Osteocyte (in vitro differentiated cells): ENCODE measurements at regions not wholly inside any gene's neighbourhood (a gene's known extent, or its start where the extent isn't known, plus 50 kb on each side); places are given as distances from the start of the nearest gene placed in this dataset.

Source experiments
- DNase-seq: peaks from one replicate; pipeline ENCODE4 v3.0.0; 2021; ENCODE audit warnings: mixed read lengths; ENCODE audit not compliant: unreplicated experiment; ENCODE audit errors: extremely low spot score
- H3K27ac Mint-ChIP-seq: one replicate; pipeline ENCODE4 v1.8.0; 2021; ENCODE audit warnings: mild to moderate bottlenecking, mixed read lengths; ENCODE audit not compliant: unreplicated experiment
- H3K27me3 Mint-ChIP-seq: one replicate; pipeline ENCODE4 v1.8.0; 2021; ENCODE audit warnings: mixed read lengths; ENCODE audit not compliant: unreplicated experiment
- H3K36me3 Mint-ChIP-seq: one replicate; pipeline ENCODE4 v1.8.0; 2021; ENCODE audit warnings: mixed read lengths; ENCODE audit not compliant: unreplicated experiment
- H3K4me1 Mint-ChIP-seq: one replicate; pipeline ENCODE4 v1.8.0; 2021; ENCODE audit warnings: mixed read lengths; ENCODE audit not compliant: unreplicated experiment
- H3K4me3 Mint-ChIP-seq: one replicate; pipeline ENCODE4 v1.8.0; 2021; ENCODE audit warnings: mild to moderate bottlenecking, moderate library complexity, mixed read lengths; ENCODE audit not compliant: unreplicated experiment
- H3K9me3 Mint-ChIP-seq: one replicate; pipeline ENCODE4 v1.8.0; 2021; ENCODE audit warnings: mixed read lengths; ENCODE audit not compliant: unreplicated experiment
- CTCF ChIP-seq: fragments of 200-600 bp; sonication (generic); IDR thresholded peaks from 2 replicates; pipeline ENCODE4 v1.5.0; 2021; ENCODE audit warnings: antibody characterized with exemption, mild to moderate bottlenecking, moderate library complexity

GRCh38 chr5:62127098-62127736, 178.8 kb upstream of the KIF2A start:
- no peak for DNase-seq
- Mint-ChIP-seq H3K36me3 (no peaks in the 10 kb centered on the region), H3K27me3 (peaks cover 4% of the 10 kb centered on the region), H3K4me1 (no peaks in the 10 kb centered on the region), H3K4me3 (no peak overlapping the region), H3K27ac (no peak overlapping the region), H3K9me3 (no peaks in the 10 kb centered on the region)
- no peak for TF ChIP-seq CTCF

DNA sequence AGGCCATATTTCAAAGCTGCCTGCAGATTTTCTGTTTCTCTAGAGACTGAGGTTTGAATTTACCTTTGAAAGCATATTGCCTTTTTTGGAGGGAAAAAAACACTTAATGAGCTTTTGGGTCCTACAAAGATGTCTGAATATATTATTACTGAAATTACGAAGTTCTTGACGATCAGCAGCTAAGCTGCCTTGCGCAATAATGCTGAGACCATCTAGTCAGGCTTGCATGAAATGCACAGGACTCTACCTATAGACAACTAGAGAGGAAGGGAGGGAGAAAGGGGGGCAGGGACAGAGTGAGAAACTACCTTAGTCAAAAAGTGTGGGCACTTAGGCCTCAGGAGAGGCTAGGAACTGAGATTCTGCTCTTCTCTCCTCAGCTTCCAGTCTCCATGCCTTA, 175.9 kb upstream of the KIF2A start:
- no peak for DNase-seq
- H3K4me1 Mint-ChIP-seq = no peaks in the 10 kb centered on the region
- no peak overlapping the region for H3K27ac Mint-ChIP-seq
- H3K9me3 Mint-ChIP-seq = no peaks in the 10 kb centered on the region
- H3K36me3 Mint-ChIP-seq = no peaks in the 10 kb centered on the region
- TF ChIP-seq CTCF = no peak
- no peak overlapping the region for H3K4me3 Mint-ChIP-seq
- H3K27me3 Mint-ChIP-seq = peaks cover 6% of the 10 kb centered on the region

DNA sequence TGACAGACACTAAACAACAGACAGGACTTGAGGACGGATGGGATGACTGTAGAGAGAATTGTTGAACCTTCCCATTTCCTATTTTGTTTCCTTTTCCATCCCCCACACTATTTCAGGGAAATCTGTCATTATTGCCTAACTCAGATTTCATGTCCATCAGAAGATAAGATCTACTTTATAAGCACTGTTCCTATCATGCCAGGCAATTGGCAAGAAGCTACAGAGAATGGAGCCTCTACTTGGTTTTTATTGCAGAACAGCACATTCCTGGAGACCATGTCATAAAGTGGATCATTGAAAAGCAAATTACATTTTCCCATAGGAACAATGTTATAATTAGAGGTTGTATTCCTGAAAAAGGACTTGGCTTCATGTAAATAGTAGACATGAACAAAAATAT, 173.7 kb upstream of the KIF2A start:
- Mint-ChIP-seq H3K4me1 (no peaks in the 10 kb centered on the region), H3K27ac (no peak overlapping the region), H3K4me3 (no peak overlapping the region), H3K9me3 (no peaks in the 10 kb centered on the region), H3K36me3 (no peaks in the 10 kb centered on the region), H3K27me3 (peaks cover 12% of the 10 kb centered on the region)
- DNase-seq = no peak
- TF ChIP-seq CTCF = no peak

DNA sequence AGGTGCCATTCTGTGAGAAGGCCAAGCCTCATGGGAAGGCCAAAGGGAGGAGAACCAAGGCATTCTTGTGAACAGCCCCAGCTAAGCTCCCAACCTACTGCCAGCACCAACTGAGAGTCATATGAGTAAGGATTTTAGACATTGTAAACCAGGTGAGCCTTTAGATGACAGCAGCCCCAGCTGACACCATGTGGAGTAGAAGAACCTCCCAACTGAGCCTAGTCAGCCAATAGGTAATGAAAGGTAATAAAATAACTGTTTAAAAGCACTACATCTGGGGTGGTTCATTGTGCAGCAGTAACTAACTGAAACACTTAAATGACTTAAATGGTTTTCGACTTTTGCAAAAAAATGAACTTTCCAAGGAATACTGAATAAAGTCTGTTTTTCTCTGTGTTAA, 172.6 kb upstream of the KIF2A start:
- H3K27me3 Mint-ChIP-seq = peaks cover 8% of the 10 kb centered on the region
- H3K36me3 Mint-ChIP-seq = no peaks in the 10 kb centered on the region
- H3K4me3 Mint-ChIP-seq = no peak overlapping the region
- H3K27ac Mint-ChIP-seq = no peak overlapping the region
- TF ChIP-seq CTCF = no peak
- H3K9me3 Mint-ChIP-seq = no peaks in the 10 kb centered on the region
- DNase-seq = no peak
- no peaks in the 10 kb centered on the region for H3K4me1 Mint-ChIP-seq

- DNase-seq = no peak
- Mint-ChIP-seq H3K4me1 (no peaks in the 10 kb centered on the region), H3K27ac (no peak overlapping the region), H3K9me3 (no peaks in the 10 kb centered on the region), H3K36me3 (no peaks in the 10 kb centered on the region), H3K27me3 (peaks cover 14% of the 10 kb centered on the region), H3K4me3 (no peak overlapping the region)
- no peak for TF ChIP-seq CTCF
Observed at GRCh38 chr5:62134811-62135210, 171.2 kb upstream of the KIF2A start.
